ENCODE measurements at regions not wholly inside any gene's neighbourhood (a gene's known extent, or its start where the extent isn't known, plus 50 kb on each side); places are given as distances from the start of the nearest gene placed in this dataset.

GRCh38 chr18:40566510-40566844, 1388.6 kb upstream of the PIK3C3 start:
- no peaks in the 10 kb centered on the region for H3K36me3 ChIP-seq (ENCODE audit: control insufficient read depth in 4 of 4, insufficient read depth in 3 of 4, low read depth in 1 of 4, low read length in 3 of 4)
- H3K4me3 ChIP-seq (ENCODE audit: low read depth in 1 of 3, low read length in 3 of 3): no peak overlapping the region
- no peak for TF ChIP-seq JUND (IDR thresholded peaks at IDR 0.05)
- TF ChIP-seq GABPA (IDR thresholded peaks at IDR 0.05 in 1 of 2, conservative IDR thresholded peaks at IDR 0.05 in 1 of 2): no peak
- TF ChIP-seq CTCF (IDR thresholded peaks at IDR 0.05; ENCODE audit: low read depth, low read length, missing input control): no peak
- TF ChIP-seq HNF4A (conservative IDR thresholded peaks at IDR 0.05): no peak
- TF ChIP-seq NR2F2 (IDR thresholded peaks at IDR 0.05): no peak
- no peak for TF ChIP-seq ZBTB33 (IDR thresholded peaks at IDR 0.05)
- no peak for TF ChIP-seq FOXA2 (IDR thresholded peaks at IDR 0.05)
- TF ChIP-seq, protein P1, sequence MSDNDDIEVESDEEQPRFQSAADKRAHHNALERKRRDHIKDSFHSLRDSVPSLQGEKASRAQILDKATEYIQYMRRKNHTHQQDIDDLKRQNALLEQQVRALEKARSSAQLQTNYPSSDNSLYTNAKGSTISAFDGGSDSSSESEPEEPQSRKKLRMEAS (IDR thresholded peaks at IDR 0.05): no peak
- TF ChIP-seq REST (IDR thresholded peaks at IDR 0.05): no peak
- no peak for TF ChIP-seq RXRA (IDR thresholded peaks at IDR 0.05)
- no peak for DNase-seq (ENCODE audit: low spot score)
- H3K27me3 ChIP-seq (ENCODE audit: control insufficient read depth in 4 of 4, insufficient read depth in 4 of 4, low read length in 3 of 4): peaks cover 0 to 3% (median 0%) of the 10 kb centered on the region in 4 donors
- 59% methylated on average over 1 of the region's 1 CpG for WGBS
- no peaks in the 10 kb centered on the region for H3K9me3 ChIP-seq (ENCODE audit: control insufficient read depth in 4 of 4, low read length in 3 of 4)
- no peak overlapping the region for H3K27ac ChIP-seq (ENCODE audit: low read depth in 1 of 2, low read length in 2 of 2)
- no peak overlapping the region for H3K9ac ChIP-seq (ENCODE audit: low read depth in 1 of 2, low read length in 2 of 2)
- no peaks in the 10 kb centered on the region for H3K4me1 ChIP-seq (ENCODE audit: control insufficient read depth in 4 of 4, insufficient read depth in 4 of 4, low read length in 3 of 4)

- no peak for DNase-seq (ENCODE audit: low spot score)
- H3K36me3 ChIP-seq (ENCODE audit: control insufficient read depth in 4 of 4, insufficient read depth in 3 of 4, low read depth in 1 of 4, low read length in 3 of 4): no peaks in the 10 kb centered on the region
- no peak overlapping the region for H3K9ac ChIP-seq (ENCODE audit: low read depth in 1 of 2, low read length in 2 of 2)
- no peaks in the 10 kb centered on the region for H3K4me1 ChIP-seq (ENCODE audit: control insufficient read depth in 4 of 4, insufficient read depth in 4 of 4, low read length in 3 of 4)
- no peaks in the 10 kb centered on the region for H3K9me3 ChIP-seq (ENCODE audit: control insufficient read depth in 4 of 4, low read length in 3 of 4)
- 18% methylated on average over 2 of the region's 2 CpGs for WGBS
- TF ChIP-seq HNF4G (IDR thresholded peaks at IDR 0.05): no peak
- no peak for TF ChIP-seq RAD21 (IDR thresholded peaks at IDR 0.05)
- TF ChIP-seq NR2F2 (IDR thresholded peaks at IDR 0.05): no peak
- no peak for TF ChIP-seq FOXA1 (IDR thresholded peaks at IDR 0.05)
- no peak overlapping the region for H3K4me3 ChIP-seq (ENCODE audit: low read depth in 1 of 3, low read length in 3 of 3)
- H3K27me3 ChIP-seq (ENCODE audit: control insufficient read depth in 4 of 4, insufficient read depth in 4 of 4, low read length in 3 of 4): peaks cover 0 to 3% (median 0%) of the 10 kb centered on the region in 4 donors
- no peak overlapping the region for H3K27ac ChIP-seq (ENCODE audit: low read depth in 1 of 2, low read length in 2 of 2)
Observed at GRCh38 chr18:40565805-40566509, 1389.1 kb upstream of the PIK3C3 start.

Measured in liver (tissue), 8 donors.